ENCODE measurements at regions not wholly inside any gene's neighbourhood (a gene's known extent, or its start where the extent isn't known, plus 50 kb on each side); places are given as distances from the start of the nearest gene placed in this dataset.

DNA sequence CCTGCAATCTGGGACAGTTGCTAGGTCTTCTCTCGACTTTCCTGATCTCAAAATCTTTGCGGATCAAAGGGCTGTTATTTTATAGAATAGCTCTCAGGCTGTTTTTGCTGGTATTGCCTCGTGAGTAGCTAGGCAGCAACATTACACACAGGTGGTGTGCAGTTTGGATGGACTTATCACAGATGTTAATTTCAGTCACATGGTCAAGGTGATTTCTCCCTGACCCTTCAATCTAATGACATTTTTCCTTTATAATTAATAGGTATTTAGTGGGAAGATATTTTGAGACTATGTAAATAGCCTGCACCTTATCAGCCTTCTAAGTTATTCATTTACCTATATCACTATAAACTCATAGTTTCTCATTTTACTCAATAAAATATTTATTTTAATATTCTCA, 309.6 kb upstream of the PRKCQ start:
- no peak for TF ChIP-seq ZNF703 (CRISPR knock-in tag; IDR thresholded peaks at IDR 0.05; ENCODE audit: borderline replicate concordance)
- no peak for TF ChIP-seq MLX (CRISPR knock-in tag; IDR thresholded peaks at IDR 0.05)
- TF ChIP-seq CCDC6 (CRISPR knock-in tag; IDR thresholded peaks at IDR 0.05): no peak
- TF ChIP-seq, protein P1, sequence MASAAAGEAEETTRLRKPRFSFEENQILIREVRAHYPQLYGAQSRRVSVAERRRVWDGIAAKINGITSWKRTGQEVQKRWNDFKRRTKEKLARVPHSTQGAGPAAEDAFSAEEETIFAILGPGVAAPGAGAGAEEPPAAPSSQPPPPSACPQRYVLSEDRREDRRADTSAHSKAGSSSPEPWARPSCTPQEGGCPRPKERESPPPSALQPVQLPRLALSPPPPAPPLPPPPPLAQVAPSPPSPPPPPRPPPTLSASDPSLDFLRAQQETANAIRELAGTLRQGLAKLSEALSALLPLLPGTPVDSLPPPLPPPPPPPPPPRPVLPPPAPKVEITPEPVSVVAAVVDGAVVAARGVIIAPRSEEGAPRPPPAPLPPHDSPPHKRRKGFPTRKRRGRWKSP (CRISPR knock-in tag; IDR thresholded peaks at IDR 0.05): no peak
- no peak for TF ChIP-seq ZNF713 (CRISPR knock-in tag; IDR thresholded peaks at IDR 0.05)
- TF ChIP-seq, protein P2, sequence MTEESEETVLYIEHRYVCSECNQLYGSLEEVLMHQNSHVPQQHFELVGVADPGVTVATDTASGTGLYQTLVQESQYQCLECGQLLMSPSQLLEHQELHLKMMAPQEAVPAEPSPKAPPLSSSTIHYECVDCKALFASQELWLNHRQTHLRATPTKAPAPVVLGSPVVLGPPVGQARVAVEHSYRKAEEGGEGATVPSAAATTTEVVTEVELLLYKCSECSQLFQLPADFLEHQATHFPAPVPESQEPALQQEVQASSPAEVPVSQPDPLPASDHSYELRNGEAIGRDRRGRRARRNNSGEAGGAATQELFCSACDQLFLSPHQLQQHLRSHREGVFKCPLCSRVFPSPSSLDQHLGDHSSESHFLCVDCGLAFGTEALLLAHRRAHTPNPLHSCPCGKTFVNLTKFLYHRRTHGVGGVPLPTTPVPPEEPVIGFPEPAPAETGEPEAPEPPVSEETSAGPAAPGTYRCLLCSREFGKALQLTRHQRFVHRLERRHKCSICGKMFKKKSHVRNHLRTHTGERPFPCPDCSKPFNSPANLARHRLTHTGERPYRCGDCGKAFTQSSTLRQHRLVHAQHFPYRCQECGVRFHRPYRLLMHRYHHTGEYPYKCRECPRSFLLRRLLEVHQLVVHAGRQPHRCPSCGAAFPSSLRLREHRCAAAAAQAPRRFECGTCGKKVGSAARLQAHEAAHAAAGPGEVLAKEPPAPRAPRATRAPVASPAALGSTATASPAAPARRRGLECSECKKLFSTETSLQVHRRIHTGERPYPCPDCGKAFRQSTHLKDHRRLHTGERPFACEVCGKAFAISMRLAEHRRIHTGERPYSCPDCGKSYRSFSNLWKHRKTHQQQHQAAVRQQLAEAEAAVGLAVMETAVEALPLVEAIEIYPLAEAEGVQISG (CRISPR knock-in tag; IDR thresholded peaks at IDR 0.05): no peak
- CTCF ChIA-PET (ENCODE audit: low intra/inter-chr PET ratio, low total read pairs): no interaction called here

More for the DNA sequence above, 309.6 kb upstream of the PRKCQ start:
- Histone ChIP-seq H3K79me2 (ENCODE audit: insufficient read depth, low read length) (no peaks in the 10 kb centered on the region), H3K4me1 (ENCODE audit: insufficient read depth, low read length) (no peaks in the 10 kb centered on the region), H2AFZ (ENCODE audit: low read length) (no peak overlapping the region), H3K4me2 (ENCODE audit: low read depth, low read length) (no peak overlapping the region), H3K9ac (ENCODE audit: insufficient read depth, low read depth, low read length) (no peak overlapping the region), H3K9me3 (ENCODE audit: low read length) (no peaks in the 10 kb centered on the region), H3K27me3 (ENCODE audit: control insufficient read depth in 1 of 2, insufficient read depth in 2 of 2, low read length in 2 of 2) (no peaks in the 10 kb centered on the region; a peak in 1 of 5 replicates), H3K27ac (ENCODE audit: extremely low read length, insufficient read depth, low read length) (no peak overlapping the region), H3K36me3 (replicated peaks in 1 of 2; ENCODE audit: control insufficient read depth in 1 of 2, insufficient read depth in 2 of 2, low read length in 2 of 2) (no peaks in the 10 kb centered on the region), H3K4me3 (replicated peaks in 1 of 3; ENCODE audit: insufficient read depth in 1 of 3, low read depth in 2 of 3, low read length in 3 of 3) (no peak overlapping the region), H4K20me1 (ENCODE audit: insufficient read depth, low read length) (no peaks in the 10 kb centered on the region)
- POLR2A ChIA-PET: no interaction called here
- 9% methylated on average over 3 of the region's 3 CpGs for WGBS (ENCODE audit: low lambda C conversion rate)
- BruUV-seq (replicated peaks): no TSS peak
- DNase-seq (ENCODE audit: low spot score) (no peak), FAIRE-seq (no peak), ATAC-seq (no peak)
- in situ Hi-C loops (cut with HindIII; ENCODE audit: extremely low pct_ligation_motif_present, low pct_unique_long_range_greater_than_20kb): no loop called here
- intact Hi-C loops (cut with micrococcal nuclease; ENCODE audit: unreplicated experiment): no loop called here
